Cardiac muscle cell (in vitro differentiated cells and primary cell): ENCODE measurements at regions not wholly inside any gene's neighbourhood (a gene's known extent, or its start where the extent isn't known, plus 50 kb on each side); places are given as distances from the start of the nearest gene placed in this dataset.
A peak's percentile ranks its signal among the peaks of the same experiment; 100 is the strongest.

ENCODE experiments used
- DNase-seq, 2 donors: peaks; one replicate each; pipeline versions ENCODE4 v3.0.0 to v3.0.0-alpha.2; 2010 to 2017; ENCODE audit warnings: low read depth in 1 of 2, low spot score in 1 of 2
- H3K27ac ChIP-seq: fragments of 200-600 bp; sonication (generic); 2 replicates; pipeline ENCODE4 v1.5.1; 2016
- H3K27me3 ChIP-seq: fragments of 200-600 bp; sonication (generic); 2 replicates; pipeline ENCODE4 v1.6.0; 2016; ENCODE audit warnings: control low read depth
- H3K36me3 ChIP-seq: fragments of 200-600 bp; sonication (generic); 2 replicates; pipeline ENCODE4 v1.5.1; 2016; ENCODE audit warnings: control low read depth
- H3K4me1 ChIP-seq: fragments of 200-600 bp; sonication (generic); 2 replicates; pipeline ENCODE4 v1.8.1; 2017; ENCODE audit warnings: low read depth, mild to moderate bottlenecking, mixed run types
- H3K4me3 ChIP-seq: fragments of 200-600 bp; sonication (generic); 2 replicates; pipeline ENCODE4 v1.5.1; 2016; ENCODE audit warnings: mild to moderate bottlenecking
- H3K9me3 ChIP-seq: fragments of 200-600 bp; sonication (generic); 2 replicates; pipeline ENCODE4 v1.5.1; 2017; ENCODE audit warnings: low read depth, mild to moderate bottlenecking, control low read depth
- CTCF ChIP-seq: IDR thresholded peaks from 2 replicates; pipeline ENCODE4 v1.5.1; 2012; ENCODE audit warnings: low read depth, mild to moderate bottlenecking, low read length

GRCh38 chr1:36705629-36706028 is 222.9 kb upstream of the CSF3R start:
- no peaks in the 10 kb centered on the region for H3K4me1 ChIP-seq
- no peaks in the 10 kb centered on the region for H3K36me3 ChIP-seq
- H3K9me3 ChIP-seq = no peaks in the 10 kb centered on the region
- H3K4me3 ChIP-seq = no peak overlapping the region
- H3K27me3 ChIP-seq = no peaks in the 10 kb centered on the region
- no peak for TF ChIP-seq CTCF
- no peak for DNase-seq
- no peak overlapping the region for H3K27ac ChIP-seq

GRCh38 chr1:36703526-36704208 is 221.0 kb upstream of the CSF3R start:
- Histone ChIP-seq H3K9me3 (no peaks in the 10 kb centered on the region), H3K27me3 (no peaks in the 10 kb centered on the region), H3K36me3 (no peaks in the 10 kb centered on the region), H3K4me1 (no peaks in the 10 kb centered on the region), H3K4me3 (no peak overlapping the region), H3K27ac (no peak overlapping the region)
- peak; percentile 93 for TF ChIP-seq CTCF
- peak; percentile 78 to 87 for DNase-seq

GRCh38 chr1:36702963-36703362 is 220.2 kb upstream of the CSF3R start:
- H3K4me3 ChIP-seq = no peak overlapping the region
- H3K36me3 ChIP-seq = no peaks in the 10 kb centered on the region
- DNase-seq = no peak
- TF ChIP-seq CTCF = no peak
- no peaks in the 10 kb centered on the region for H3K9me3 ChIP-seq
- no peaks in the 10 kb centered on the region for H3K27me3 ChIP-seq
- H3K27ac ChIP-seq = no peak overlapping the region
- no peaks in the 10 kb centered on the region for H3K4me1 ChIP-seq

GRCh38 chr1:36699113-36699911 is 216.6 kb upstream of the CSF3R start:
- H3K27me3 ChIP-seq = no peaks in the 10 kb centered on the region
- no peak overlapping the region for H3K27ac ChIP-seq
- H3K4me3 ChIP-seq = no peak overlapping the region
- H3K4me1 ChIP-seq = no peaks in the 10 kb centered on the region
- no peaks in the 10 kb centered on the region for H3K9me3 ChIP-seq
- no peaks in the 10 kb centered on the region for H3K36me3 ChIP-seq
- TF ChIP-seq CTCF = no peak
- DNase-seq = no peak

- no peak for DNase-seq
- H3K9me3 ChIP-seq = no peaks in the 10 kb centered on the region
- no peak overlapping the region for H3K27ac ChIP-seq
- no peaks in the 10 kb centered on the region for H3K36me3 ChIP-seq
- H3K4me3 ChIP-seq = no peak overlapping the region
- no peak for TF ChIP-seq CTCF
- H3K4me1 ChIP-seq = no peaks in the 10 kb centered on the region
- no peaks in the 10 kb centered on the region for H3K27me3 ChIP-seq
Observed at GRCh38 chr1:36697836-36698605, 215.3 kb upstream of the CSF3R start.
